Osteoblast (primary cell): ENCODE measurements at regions not wholly inside any gene's neighbourhood (a gene's known extent, or its start where the extent isn't known, plus 50 kb on each side); places are given as distances from the start of the nearest gene placed in this dataset.
A peak's percentile ranks its signal among the peaks of the same experiment; 100 is the strongest.

Experiments
- DNase-seq: peaks from one replicate; pipeline ENCODE4 v3.0.0; 2011; ENCODE audit warnings: low spot score, mixed read lengths; ENCODE audit not compliant: insufficient read length; ENCODE audit errors: missing footprints
- H2AFZ ChIP-seq: 2 replicates; pipeline ENCODE4 v1.6.0; 2011; ENCODE audit warnings: mild to moderate bottlenecking, low read length
- H3K27ac ChIP-seq: 2 replicates; pipeline ENCODE4 v1.5.1; 2011; ENCODE audit warnings: mild to moderate bottlenecking, low read depth, low read length, moderate library complexity
- H3K27me3 ChIP-seq: 2 replicates; pipeline ENCODE4 v1.6.0; 2012; ENCODE audit warnings: mild to moderate bottlenecking, control low read depth, inconsistent platforms, low read length, moderate library complexity; ENCODE audit not compliant: insufficient read depth
- H3K36me3 ChIP-seq: 2 replicates; pipeline ENCODE4 v1.5.1; 2011; ENCODE audit warnings: mild to moderate bottlenecking, low read length, control low read depth, moderate library complexity; ENCODE audit not compliant: insufficient read depth
- H3K4me1 ChIP-seq: 2 replicates; pipeline ENCODE4 v1.5.1; 2011; ENCODE audit warnings: mild to moderate bottlenecking, low read length, control low read depth, moderate library complexity; ENCODE audit not compliant: insufficient read depth
- H3K4me2 ChIP-seq: 2 replicates; pipeline ENCODE4 v1.6.0; 2011; ENCODE audit warnings: mild to moderate bottlenecking, low read length; ENCODE audit not compliant: insufficient read depth
- H3K4me3 ChIP-seq: fragments of 200-600 bp; sonication (generic); 3 replicates; pipeline ENCODE4 v1.5.1; 2012; ENCODE audit warnings: mild to moderate bottlenecking, low read length, inconsistent platforms; ENCODE audit not compliant: insufficient read depth
- H3K79me2 ChIP-seq: 2 replicates; pipeline ENCODE4 v1.6.0; 2012; ENCODE audit warnings: mild to moderate bottlenecking, low read length, control low read depth, inconsistent platforms; ENCODE audit not compliant: insufficient read depth
- H3K9me3 ChIP-seq: 2 replicates; pipeline ENCODE4 v1.5.1; 2011; ENCODE audit warnings: low read depth, low read length, control low read depth
- H4K20me1 ChIP-seq: 2 replicates; pipeline ENCODE4 v1.6.0; 2012; ENCODE audit warnings: mild to moderate bottlenecking, low read length, control low read depth; ENCODE audit not compliant: insufficient read depth
- TF ChIP-seq, protein P1 (sequence below): IDR thresholded peaks from 2 replicates; pipeline ENCODE4 v1.5.1; 2011; ENCODE audit warnings: mild to moderate bottlenecking, low read depth, low read length, moderate library complexity; ENCODE audit errors: extremely low read depth

DNA sequence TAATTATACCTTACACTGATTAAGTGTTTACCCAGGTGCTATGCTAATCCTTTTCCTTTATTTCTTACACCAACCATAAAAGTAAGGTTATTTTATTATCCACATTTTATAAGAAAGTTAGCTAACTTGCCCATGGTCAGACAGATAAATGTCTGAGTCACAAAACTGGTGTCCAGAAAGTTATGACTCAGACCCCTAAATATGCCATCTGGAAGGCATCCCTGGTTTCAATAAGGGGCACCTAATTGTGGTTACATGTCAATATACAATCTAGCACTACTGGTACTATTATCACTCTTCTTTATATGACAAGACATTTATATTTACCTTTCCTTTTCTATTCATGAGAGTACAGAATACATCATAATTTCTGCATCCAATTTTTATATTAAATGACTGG is 496.5 kb upstream of the ADGRL2 start:
- Histone ChIP-seq H4K20me1 (no peaks in the 10 kb centered on the region), H3K27me3 (no peaks in the 10 kb centered on the region), H3K27ac (no peak overlapping the region), H3K4me3 (no peak overlapping the region), H2AFZ (no peak overlapping the region), H3K79me2 (no peaks in the 10 kb centered on the region), H3K36me3 (no peaks in the 10 kb centered on the region), H3K9me3 (no peaks in the 10 kb centered on the region), H3K4me2 (no peak overlapping the region), H3K4me1 (peaks cover 7% of the 10 kb centered on the region)
- peak; percentile 68 for DNase-seq
- TF ChIP-seq, protein P1, sequence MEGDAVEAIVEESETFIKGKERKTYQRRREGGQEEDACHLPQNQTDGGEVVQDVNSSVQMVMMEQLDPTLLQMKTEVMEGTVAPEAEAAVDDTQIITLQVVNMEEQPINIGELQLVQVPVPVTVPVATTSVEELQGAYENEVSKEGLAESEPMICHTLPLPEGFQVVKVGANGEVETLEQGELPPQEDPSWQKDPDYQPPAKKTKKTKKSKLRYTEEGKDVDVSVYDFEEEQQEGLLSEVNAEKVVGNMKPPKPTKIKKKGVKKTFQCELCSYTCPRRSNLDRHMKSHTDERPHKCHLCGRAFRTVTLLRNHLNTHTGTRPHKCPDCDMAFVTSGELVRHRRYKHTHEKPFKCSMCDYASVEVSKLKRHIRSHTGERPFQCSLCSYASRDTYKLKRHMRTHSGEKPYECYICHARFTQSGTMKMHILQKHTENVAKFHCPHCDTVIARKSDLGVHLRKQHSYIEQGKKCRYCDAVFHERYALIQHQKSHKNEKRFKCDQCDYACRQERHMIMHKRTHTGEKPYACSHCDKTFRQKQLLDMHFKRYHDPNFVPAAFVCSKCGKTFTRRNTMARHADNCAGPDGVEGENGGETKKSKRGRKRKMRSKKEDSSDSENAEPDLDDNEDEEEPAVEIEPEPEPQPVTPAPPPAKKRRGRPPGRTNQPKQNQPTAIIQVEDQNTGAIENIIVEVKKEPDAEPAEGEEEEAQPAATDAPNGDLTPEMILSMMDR, result no peak

DNA sequence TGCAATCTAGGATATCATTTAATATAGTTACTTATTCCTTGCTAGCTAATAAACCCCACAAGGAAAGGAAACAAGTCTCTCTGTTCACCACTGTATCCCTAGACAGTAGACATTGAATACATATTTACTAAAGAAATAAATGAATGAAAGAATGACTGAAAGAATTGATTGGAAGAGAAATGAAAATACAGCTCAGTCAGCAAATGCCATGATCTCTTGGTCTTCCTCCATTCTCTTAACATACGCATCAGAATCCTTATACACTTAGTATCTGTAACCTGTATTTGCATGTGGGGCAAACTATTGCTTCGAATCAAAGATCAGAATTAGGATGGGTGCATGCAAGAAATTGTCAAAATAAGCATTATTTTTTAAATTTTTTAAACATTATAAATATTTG is 500.8 kb upstream of the ADGRL2 start:
- H3K79me2 ChIP-seq, result no peaks in the 10 kb centered on the region
- peaks cover 7% of the 10 kb centered on the region for H3K4me1 ChIP-seq
- no peak overlapping the region for H3K27ac ChIP-seq
- no peak for DNase-seq
- no peak overlapping the region for H3K4me2 ChIP-seq
- no peaks in the 10 kb centered on the region for H3K36me3 ChIP-seq
- TF ChIP-seq, protein P1, result no peak
- H3K4me3 ChIP-seq, result no peak overlapping the region
- no peaks in the 10 kb centered on the region for H4K20me1 ChIP-seq
- H3K9me3 ChIP-seq, result no peaks in the 10 kb centered on the region
- no peak overlapping the region for H2AFZ ChIP-seq
- no peaks in the 10 kb centered on the region for H3K27me3 ChIP-seq

DNA sequence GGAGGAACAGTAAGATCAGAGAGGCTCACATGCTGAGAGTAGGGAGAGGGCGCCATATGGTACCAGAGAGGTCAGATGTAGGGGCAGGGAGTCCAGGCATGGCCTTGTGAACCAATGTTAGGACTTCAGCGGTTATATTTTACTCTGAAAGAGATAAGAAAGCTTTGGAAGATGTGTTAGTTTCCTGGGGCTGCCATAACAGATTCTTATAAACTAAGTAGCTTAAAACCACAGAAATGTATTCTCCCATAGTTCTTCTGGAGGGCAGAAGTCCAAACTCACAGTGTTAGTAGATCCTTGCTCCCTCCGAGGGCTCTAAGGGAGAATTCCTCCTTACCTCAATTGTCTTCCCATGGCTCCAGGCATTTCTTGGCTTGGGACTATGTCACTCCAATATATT is 502.5 kb upstream of the ADGRL2 start:
- TF ChIP-seq, protein P1, result no peak
- no peak overlapping the region for H3K4me3 ChIP-seq
- H2AFZ ChIP-seq, result no peak overlapping the region
- H3K27me3 ChIP-seq, result no peaks in the 10 kb centered on the region
- no peak overlapping the region for H3K27ac ChIP-seq
- H3K4me2 ChIP-seq, result no peak overlapping the region
- H3K4me1 ChIP-seq, result no peaks in the 10 kb centered on the region
- no peaks in the 10 kb centered on the region for H3K79me2 ChIP-seq
- H4K20me1 ChIP-seq, result no peaks in the 10 kb centered on the region
- DNase-seq, result no peak
- no peaks in the 10 kb centered on the region for H3K9me3 ChIP-seq
- no peaks in the 10 kb centered on the region for H3K36me3 ChIP-seq

DNA sequence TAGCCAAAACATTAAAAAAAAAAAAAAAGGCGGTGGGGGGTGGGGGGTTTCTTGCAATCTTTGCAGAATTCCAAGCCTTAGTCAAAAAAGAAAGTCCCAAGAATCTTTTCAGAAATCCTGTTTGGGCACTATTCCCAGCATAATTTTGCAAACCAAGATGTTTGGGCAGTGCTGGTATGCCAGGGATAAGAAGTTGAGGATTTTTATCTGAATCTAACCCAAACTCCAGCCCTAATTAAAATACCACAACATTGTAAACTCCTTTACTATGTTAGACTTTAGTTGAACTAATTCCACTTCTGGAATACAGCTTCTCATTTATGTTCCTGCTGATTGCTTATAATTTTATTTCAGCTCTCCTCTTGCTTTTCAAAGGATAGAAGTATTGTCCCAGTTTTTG is 504.1 kb upstream of the ADGRL2 start:
- TF ChIP-seq, protein P1, result no peak
- no peak overlapping the region for H3K4me3 ChIP-seq
- H3K4me1 ChIP-seq, result no peaks in the 10 kb centered on the region
- no peaks in the 10 kb centered on the region for H3K79me2 ChIP-seq
- no peaks in the 10 kb centered on the region for H4K20me1 ChIP-seq
- no peak overlapping the region for H3K27ac ChIP-seq
- DNase-seq, result no peak
- no peak overlapping the region for H3K4me2 ChIP-seq
- no peaks in the 10 kb centered on the region for H3K9me3 ChIP-seq
- no peaks in the 10 kb centered on the region for H3K27me3 ChIP-seq
- H3K36me3 ChIP-seq, result no peaks in the 10 kb centered on the region
- no peak overlapping the region for H2AFZ ChIP-seq
